ENCODE measurements at regions not wholly inside any gene's neighbourhood (a gene's known extent, or its start where the extent isn't known, plus 50 kb on each side); places are given as distances from the start of the nearest gene placed in this dataset.

DNA sequence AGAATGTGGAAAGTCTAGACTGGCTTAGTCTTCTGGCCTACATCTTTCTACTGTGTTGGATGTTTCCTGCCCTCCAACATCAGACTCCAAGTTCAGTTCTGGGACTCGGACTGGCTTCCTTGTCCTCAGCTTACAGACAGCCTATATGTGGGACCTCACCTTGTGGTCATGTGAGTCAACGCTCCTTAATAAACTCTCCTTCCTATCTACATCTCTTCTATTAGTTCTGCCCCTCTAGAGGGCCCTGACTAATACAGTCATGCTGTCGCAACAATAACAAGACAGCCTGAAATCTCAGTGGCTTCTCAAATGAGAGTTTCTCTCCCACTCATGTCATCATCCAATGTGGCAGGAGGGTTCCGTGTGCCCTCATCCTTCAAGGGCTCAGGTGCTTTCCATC lies 347.8 kb downstream of the MZT1 start:
- peak; percentile 4 for DNase-seq (ENCODE audit: low read depth)

DNA sequence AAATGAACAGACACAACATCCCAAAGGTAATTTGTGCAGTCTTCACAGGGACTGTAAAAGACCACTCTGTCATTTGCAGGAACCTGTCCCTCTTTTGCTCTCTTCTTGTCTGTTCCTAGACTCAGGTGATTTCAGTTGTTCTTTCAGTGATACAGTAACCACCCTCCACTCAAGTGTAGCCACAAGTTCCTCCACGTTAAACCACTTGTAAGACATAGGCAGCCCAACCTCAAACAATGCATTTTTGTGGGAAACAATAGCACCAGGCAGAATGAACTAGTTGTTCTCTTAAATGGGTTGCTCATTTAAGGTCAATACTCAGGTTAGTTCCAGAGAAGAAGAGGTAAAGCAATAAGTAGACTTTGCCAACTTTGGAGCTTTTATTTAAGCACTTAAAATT lies 359.4 kb downstream of the MZT1 start:
- no peak for DNase-seq (ENCODE audit: low read depth)

DNA sequence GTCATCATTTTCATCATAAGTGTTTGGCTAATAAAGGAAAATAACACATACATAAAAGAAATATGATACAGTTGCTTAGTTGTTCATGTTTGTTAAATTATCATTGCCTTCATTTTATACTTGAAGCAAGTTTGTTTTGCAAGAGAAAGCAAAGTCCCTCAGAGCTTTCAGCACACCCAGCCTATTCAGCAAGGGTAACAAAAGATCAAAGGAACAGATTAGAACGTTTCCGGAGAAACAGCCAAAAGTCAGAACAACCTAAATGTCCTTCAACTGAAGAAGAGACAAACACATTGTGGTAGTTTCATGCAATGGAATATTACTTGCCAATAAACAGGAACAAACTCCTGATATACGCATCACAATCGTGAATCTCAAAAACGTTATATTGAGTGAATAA lies 380.7 kb downstream of the MZT1 start:
- no peak for DNase-seq (ENCODE audit: low read depth)

DNA sequence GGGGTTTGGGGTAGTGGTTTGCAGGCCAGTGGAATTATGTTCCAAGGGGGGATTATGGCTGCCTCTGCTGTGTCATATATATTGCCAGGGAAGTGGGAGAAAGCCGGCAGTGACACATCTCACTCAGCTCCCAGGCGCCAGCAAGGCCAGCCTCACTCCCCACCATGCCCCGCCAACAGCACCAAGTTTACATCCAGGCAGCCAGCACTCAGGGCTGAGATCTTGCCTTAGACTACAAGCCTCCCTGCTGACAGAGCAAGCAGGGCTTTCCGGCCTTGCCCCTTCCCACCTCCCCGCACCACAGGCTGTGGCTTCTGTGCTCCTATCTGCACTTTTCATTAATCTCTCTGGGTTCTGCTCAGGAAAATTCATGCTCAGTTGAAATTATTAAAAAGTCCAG lies 385.1 kb downstream of the MZT1 start:
- no peak for DNase-seq (ENCODE audit: low read depth)

DNA sequence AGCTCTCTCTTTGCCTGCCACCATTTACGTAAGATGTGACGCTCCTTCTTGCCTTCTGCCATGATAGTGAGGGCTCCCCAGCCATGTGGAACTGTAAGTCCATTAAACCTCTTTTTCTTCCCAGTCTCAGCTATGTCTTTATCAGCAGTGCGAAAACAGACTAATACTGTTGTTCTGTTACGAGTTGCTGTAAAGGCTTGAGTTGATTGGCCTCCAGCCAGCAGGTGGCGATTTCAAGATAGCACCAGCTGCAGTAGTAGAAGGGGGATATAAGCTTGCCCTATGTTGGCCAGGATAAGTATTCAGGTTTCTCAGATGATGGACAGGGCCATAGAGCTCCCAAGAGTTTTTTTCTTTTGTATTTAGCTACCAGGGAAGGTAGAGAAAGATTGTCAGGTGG lies 385.5 kb downstream of the MZT1 start:
- DNase-seq (ENCODE audit: low read depth) = peak; percentile 10

DNA sequence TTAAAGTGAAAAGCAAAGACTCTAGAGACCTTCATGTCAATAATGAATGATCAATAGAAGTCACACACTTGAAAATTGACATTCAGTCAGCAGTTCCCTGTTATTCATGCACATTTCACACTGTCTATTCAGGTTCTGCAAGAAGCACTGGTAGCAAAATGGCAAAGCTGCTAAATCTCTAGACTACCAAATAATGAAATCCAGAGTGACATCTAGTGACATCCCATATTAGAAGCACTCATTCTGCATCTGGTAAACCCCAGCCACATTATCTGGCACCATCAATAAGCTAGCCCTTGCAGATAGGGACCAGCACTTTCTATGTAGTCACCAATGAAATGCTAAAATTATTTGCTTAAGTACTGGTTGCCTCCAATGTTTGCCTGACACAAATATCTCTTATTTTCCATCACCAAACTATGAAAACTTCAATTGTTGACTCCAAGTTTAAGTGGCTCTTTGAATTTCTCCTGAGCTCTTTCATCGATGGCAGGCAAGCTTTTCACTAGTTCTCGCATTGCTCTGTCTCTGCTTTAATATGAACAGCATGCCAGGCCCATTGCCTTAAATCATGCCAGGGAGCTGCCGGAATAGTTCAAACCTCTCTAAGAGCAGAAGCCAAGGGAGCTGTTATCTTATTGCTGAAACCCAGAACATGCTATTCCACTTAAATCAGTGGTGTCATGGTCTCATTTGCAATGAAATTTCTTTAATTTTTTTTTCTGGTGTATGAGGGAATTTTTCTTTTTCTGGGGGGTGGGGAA lies 409.9 kb downstream of the MZT1 start:
- peak; percentile 11 for DNase-seq (ENCODE audit: low read depth)

DNA sequence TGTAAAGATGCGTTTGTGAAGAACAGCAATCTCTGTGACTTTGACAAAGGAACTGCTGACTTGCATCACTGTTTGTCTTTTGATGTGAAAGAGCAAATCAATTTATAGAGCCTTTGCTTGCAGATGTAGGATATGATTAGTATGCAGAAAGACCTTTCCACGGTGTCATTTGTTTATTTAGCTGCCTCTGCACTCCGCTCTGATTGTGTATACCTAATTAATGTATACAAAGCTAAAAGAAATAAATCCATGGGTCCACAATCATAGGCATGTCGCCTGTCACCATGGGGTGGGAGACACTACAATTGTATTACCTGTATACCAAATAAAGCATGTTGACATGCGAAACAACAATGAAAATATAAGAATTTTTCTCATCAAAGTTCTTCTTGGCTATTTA lies 410.7 kb downstream of the MZT1 start:
- no peak for DNase-seq (ENCODE audit: low read depth)

DNA sequence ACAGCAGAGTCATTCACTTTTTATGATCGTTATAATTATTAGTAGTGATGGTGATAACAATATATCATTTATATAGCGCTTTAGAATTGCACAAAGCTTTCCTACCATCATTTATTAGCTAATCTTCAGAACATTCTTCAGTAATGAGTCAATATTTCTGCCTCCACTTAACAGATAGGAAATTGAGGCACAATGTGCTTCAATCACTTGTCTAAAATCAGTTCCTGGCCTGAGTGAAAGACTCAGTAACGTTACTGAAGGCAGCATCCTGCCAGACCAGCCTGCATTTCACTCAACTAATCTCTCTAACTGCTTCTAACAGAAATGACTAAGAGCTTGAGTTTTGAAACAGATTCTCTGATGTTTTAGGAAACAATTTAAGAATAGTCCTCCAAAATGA lies 412.1 kb downstream of the MZT1 start:
- no peak for DNase-seq (ENCODE audit: low read depth)

DNA sequence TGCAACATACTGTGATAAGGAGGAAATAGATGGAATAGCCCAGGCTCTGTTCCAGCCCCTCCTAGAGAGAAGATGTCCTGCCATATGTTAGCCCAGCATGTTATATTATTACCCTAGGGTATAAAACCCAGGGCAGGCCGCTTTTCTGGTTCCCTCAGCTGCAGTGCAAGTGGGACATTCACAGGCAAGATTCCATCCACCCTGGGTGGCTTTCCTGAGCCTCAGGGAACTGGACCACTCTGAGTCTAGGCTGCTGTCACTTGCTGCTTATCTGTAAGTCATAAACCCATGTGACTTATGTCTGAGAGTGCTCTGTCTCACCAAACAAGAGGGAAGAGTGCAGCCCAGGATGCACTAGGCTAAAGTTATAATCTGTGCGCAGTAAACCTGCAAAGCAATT lies 413.2 kb downstream of the MZT1 start:
- DNase-seq (ENCODE audit: low read depth) = no peak

DNA sequence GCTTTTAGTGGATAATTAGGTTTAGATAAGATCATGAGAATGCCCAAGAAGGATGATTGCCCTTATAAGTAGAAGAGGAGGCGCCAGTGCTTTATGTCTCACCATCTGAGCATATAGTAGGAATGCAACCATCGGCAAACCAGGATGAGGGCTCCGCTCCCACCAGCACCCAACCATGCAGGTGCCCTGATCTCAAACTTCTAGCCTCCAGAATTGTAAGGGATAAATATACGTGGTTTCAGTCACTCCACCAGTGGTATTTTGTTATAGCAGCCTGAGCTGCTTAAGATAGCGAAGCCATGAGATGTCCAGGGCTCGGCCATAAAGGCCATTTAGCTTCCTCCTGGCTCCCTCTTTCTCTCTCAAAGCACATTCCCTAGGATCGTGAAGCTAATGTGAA lies 413.9 kb downstream of the MZT1 start:
- no peak for DNase-seq (ENCODE audit: low read depth)

DNA sequence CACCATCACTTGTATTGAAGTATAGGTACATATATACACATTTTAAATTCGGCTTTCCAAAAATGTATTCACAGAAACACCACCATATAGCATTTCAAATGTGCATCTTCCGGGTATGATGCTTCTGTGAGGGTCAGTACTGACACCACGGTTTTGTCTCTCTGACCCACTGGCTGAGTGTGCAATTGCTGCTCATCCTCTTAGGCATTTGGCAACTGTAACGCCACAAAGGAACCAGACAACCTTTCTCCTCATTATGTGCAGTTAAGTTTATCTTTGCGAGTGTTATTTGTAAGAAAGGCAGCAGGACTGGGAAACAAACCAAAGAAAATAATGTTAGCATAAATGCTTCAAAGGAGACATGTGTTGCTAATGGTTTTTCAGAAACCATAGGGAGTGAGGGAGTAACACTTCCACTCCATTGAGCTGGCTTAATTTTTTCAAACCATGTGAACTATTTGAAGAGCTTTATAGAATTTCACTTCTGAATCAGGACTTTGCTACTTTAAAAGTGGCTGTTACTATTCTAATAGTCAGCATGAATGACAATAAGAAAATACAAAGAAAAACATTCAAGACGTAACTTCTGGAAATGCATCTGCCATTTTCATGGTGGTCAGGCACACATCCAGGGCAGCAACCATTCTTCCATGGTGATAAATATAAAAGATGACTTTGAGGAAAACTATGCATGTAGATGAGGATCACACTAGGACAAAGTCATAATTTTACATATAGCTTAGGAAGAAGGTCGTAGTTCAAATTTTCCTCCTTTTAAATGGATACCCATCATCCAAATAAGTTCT lies 423.3 kb downstream of the MZT1 start:
- DNase-seq (ENCODE audit: low read depth) = peak; percentile 79

DNA sequence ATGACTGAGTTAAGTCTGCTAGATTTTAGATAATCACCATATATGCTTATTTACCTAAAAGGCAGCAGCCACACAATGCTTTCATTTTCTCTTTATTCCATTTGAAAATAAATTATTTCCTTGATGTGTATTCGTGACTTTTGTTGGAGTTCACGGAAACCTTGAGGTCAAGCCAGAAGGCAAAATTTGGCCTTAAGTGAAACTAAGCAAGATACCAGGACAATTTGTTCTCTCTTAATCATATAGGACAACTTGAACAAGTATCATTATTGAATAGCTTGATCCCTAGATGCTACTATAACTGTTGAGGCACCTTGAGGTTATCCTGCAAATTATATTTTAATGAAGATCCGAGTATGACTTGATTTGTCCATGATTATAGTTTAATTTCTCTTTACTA lies 429.2 kb upstream of the DACH1 start:
- no peak for DNase-seq (ENCODE audit: low read depth)

DNA sequence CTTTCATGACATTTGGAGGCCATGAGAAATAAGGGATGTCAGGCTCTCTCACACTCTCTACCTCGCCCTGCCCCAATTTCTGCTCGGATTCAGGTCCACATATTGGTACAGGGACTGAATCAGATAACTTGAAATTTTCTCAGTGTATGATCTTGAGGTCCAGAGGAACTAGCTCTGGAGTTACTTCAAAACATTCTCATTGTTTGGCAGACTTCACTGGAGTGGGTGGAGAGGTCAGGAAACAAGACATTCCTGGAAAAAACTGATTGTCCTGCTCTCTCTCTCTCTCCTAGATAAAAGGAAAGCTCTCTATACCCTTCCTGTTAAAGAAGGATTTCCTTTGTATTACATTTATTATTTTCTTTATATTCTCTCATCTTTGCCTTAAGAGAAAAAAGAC lies 428.1 kb upstream of the DACH1 start:
- DNase-seq (ENCODE audit: low read depth) = peak; percentile 53

DNA sequence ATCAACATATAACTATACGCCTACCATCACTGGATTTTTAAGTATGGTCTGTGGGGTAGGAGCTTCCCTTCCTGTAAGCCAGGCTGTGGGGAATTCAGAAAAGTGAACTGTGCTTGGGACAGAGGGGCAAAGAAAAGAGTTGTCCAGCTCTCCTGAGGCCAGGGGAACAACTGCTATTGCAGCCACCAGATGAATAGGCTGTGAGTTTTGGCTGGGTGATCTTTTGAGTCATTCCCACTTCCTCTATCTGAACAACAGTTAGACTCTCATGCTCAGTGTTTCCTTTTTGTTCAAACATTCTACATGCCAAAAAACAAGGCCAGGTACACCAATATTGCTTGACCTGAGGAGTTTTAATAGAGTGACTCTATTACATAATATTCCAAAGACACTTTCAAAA lies 426.2 kb upstream of the DACH1 start:
- DNase-seq (ENCODE audit: low read depth) = peak; percentile 53

DNA sequence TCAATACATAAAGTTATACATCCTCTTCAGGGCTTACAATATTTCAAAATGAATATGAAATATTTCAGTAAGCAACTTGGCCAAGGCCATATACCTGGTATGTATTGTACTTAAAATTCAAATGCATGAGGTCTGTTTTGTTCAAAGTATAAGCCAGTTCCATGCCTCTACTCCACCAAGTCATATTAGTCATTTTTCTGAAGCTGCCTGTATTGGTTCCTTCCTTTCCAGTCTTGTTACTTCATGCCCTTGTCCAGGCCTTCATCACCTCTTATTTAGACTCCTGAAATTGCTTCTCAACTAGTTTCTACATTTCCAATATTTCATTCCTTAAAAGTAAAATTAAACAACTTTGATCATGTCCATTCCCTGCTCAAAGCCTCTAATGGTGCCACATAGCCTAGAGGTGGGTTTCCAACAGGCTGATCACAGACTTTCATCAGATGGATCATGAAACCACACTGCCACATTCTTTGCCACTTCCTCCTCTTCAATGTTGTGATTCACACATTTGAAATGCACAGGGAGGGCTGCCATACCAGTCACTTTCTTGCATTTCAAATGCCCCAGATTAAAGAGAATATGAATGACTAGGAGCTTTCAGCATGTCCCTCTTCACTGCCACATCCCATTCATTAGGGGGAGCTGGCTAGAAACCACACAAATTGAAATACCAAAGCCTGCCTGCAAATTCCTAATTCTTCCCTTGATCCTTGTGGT lies 424.1 kb upstream of the DACH1 start:
- DNase-seq (ENCODE audit: low read depth) = peak; percentile 97

DNA sequence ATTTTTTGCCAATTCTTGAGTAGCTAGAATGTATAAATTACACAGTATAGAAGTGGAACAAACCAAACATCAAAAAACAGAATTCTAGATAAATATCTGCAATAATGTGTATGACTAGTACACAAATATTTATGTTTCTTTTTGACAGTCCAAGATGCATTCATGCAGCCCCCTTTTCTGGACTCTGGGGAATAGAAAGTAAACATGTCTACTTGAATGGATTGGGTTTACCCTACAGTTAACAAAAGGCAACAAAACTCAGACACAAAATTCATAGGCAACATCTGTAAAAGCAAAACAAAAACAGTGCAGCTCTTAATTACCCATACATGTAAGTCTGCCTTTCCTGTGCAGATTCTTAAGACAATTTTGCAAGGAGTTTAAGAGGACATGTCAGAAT lies 419.4 kb upstream of the DACH1 start:
- DNase-seq (ENCODE audit: low read depth) = no peak

DNA sequence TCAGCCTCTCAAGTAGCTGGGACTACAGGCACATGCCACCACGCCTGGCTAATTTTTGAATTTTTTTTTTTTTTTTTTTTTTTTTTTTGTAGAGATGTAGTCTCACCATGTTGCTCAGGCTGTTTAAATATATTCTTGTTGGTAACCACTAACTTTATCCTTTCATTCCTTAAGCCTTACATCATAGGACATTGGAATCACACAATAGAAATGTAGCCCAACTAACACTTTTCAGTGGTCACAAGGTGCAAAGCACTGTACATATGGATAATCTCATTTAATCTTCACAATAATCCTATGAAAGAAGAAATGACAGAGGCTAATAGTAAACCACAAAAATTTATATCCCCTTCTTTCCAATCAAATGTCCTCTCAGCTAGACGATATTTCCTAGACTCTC lies 417.8 kb upstream of the DACH1 start:
- DNase-seq (ENCODE audit: low read depth) = peak; percentile 37

DNA sequence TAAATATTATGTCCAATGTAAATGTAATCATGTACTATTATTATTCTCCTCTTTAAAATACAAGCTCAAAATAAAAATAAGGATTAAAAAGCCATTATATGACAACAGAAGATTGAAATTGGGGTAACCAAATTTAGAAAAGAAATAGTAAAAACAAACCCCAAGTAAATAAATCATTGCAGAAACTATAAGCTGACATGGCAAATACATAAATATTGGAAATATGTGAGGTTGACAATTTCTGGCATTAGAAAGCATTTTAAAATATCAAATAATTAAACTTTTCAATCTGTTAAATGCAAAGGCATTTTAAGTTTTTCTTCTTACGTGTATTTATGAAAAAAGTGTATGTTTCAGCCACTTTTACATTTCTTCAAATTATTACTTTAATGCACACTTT lies 394.7 kb upstream of the DACH1 start:
- DNase-seq (ENCODE audit: low read depth) = no peak

DNA sequence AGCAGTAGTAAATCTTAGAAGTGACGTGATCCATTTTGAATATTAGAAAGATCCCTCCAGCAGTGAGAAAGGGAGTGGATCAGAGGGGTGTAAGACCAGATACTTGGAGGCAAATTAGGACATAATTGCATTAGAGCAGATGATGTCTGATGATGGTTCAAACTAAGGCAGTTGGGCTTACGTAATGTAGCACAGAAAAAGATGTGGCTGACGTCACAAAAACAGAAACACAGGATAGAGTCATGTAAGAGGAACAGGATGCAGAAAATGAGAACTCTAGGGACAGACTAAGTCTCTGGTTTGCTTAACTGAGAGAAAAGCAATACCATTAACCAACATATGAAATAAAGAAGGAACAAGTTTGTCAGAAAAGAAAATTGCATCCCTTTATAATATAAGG lies 392.5 kb upstream of the DACH1 start:
- no peak for DNase-seq (ENCODE audit: low read depth)

DNA sequence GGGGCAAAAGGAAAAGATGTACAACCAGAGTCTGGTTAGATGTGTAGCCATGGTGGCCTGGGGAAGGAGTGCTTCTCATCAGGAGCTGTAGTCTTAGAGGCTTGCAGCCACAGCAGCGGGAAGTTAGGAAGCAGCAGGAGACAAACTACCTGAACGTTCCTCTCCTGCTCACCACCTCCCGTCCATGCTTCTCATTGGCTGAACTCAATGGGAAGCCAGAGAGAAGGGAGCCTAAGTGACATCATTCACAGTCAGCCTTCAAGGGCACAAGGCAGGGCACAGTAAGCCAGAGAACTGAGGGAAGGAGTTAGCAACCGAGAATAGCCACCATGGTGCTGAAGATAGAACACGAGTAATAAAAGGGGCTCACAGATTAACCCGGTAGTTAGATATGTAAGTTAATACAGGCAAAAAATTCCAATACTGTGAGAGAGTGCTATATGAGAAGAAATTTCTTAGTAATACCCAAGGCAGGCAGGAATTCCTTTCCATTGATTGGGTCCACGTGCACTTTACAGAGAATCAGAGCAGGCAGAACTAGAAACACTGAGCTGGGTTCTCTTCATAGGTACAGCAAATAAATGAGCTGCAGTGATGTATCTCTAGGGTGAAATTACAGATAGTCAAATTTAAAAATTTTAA lies 391.5 kb upstream of the DACH1 start:
- DNase-seq (ENCODE audit: low read depth) = no peak

DNA sequence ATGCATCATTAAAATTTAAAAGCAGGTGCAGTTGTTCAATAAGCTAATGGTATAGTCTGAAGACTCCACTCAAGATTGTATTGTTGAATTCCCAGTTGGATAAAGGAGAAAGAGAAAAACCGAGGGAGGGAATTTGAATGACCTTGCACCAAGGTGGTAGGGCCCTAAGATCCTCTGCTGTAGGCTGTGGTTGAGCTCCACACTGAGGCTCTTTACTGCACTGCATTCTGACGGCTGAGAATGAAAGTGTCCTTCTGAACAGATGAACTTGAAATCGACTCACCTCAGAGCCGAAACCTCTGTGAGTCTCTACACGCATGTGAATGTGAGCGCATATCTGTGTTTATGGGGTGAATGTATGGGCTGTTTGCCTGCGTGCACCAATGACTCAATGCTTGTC lies 388.9 kb upstream of the DACH1 start:
- DNase-seq (ENCODE audit: low read depth) = peak; percentile 62

DNA sequence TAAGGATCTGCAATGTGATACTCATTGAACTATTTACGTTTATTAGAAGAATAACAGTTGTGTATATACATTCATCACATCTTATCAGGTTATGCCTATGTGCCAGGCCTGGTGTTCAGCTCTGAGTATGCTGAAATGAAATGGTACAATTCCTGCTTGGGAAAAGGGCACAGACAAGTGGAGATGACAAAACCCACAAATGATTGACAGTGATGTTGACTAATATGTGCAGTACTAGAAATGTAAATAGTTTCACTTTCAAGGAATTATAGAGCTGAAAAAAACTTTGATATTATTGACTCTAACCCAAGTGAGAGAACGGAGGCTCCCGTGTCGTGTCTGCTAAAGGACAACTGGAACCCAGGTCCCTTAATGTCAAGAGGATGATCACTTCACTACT lies 386.8 kb upstream of the DACH1 start:
- DNase-seq (ENCODE audit: low read depth) = no peak

Data from RPMI7951 (cell line).